H9 (cell line): ENCODE measurements at regions not wholly inside any gene's neighbourhood (a gene's known extent, or its start where the extent isn't known, plus 50 kb on each side); places are given as distances from the start of the nearest gene placed in this dataset.

Source experiments
- DNase-seq: peaks from one replicate; pipeline ENCODE4 v3.0.0-alpha.2; 2017
- H2AFZ ChIP-seq: one replicate; pipeline ENCODE4 v1.6.1; 2013; ENCODE audit warnings: mild to moderate bottlenecking, low read length, control low read depth, moderate library complexity
- H2AK5ac ChIP-seq: 2 replicates; pipeline ENCODE4 v1.6.1; 2013; ENCODE audit warnings: low read length, control low read depth, mixed read lengths; ENCODE audit not compliant: insufficient read length
- H2BK120ac ChIP-seq: one replicate; pipeline ENCODE4 v1.6.1; 2013; ENCODE audit warnings: low read depth, mild to moderate bottlenecking, low read length, control low read depth, inconsistent platforms; ENCODE audit not compliant: poor library complexity, severe bottlenecking
- H2BK12ac ChIP-seq: 2 replicates; pipeline ENCODE4 v1.6.1; 2013; ENCODE audit warnings: low read length, control low read depth, mixed read lengths, low read depth; ENCODE audit not compliant: insufficient read length
- H2BK15ac ChIP-seq: 2 replicates; pipeline ENCODE4 v1.6.1; 2013; ENCODE audit warnings: low read depth, low read length, control low read depth
- H2BK20ac ChIP-seq: one replicate; pipeline ENCODE4 v1.6.1; 2013; ENCODE audit warnings: low read depth, mild to moderate bottlenecking, low read length, control low read depth, inconsistent platforms; ENCODE audit not compliant: poor library complexity, severe bottlenecking
- H2BK5ac ChIP-seq: 2 replicates; pipeline ENCODE4 v1.6.1; 2013; ENCODE audit warnings: low read length, control low read depth, mixed read lengths; ENCODE audit not compliant: insufficient read length
- H3K14ac ChIP-seq: 2 replicates; pipeline ENCODE4 v1.6.1; 2013; ENCODE audit warnings: low read length, control low read depth; ENCODE audit not compliant: insufficient read depth
- H3K18ac ChIP-seq: 2 replicates; pipeline ENCODE4 v1.6.1; 2013; ENCODE audit warnings: low read depth, mild to moderate bottlenecking, mixed read lengths, low read length, control low read depth; ENCODE audit not compliant: insufficient read length
- H3K23ac ChIP-seq: 2 replicates; pipeline ENCODE4 v1.6.1; 2013; ENCODE audit warnings: low read length, control low read depth, mixed read lengths, low read depth; ENCODE audit not compliant: insufficient read length
- H3K23me2 ChIP-seq: 2 replicates; pipeline ENCODE4 v1.6.1; 2013; ENCODE audit warnings: low read depth, mild to moderate bottlenecking, mixed read lengths, low read length, control low read depth; ENCODE audit not compliant: insufficient read length, poor library complexity, severe bottlenecking
- H3K27ac ChIP-seq: 2 replicates; pipeline ENCODE4 v1.5.1; 2013; ENCODE audit warnings: low read length, control low read depth, mixed read lengths, low read depth; ENCODE audit not compliant: insufficient read length
- H3K27me3 ChIP-seq: 2 replicates; pipeline ENCODE4 v1.6.1; 2013; ENCODE audit warnings: low read length, control low read depth, inconsistent platforms; ENCODE audit not compliant: insufficient read depth
- H3K4ac ChIP-seq: 2 replicates; pipeline ENCODE4 v1.6.1; 2013; ENCODE audit warnings: low read depth, mild to moderate bottlenecking, control low read depth, inconsistent platforms, low read length, moderate library complexity
- H3K4me1 ChIP-seq: 2 replicates; pipeline ENCODE4 v1.6.1; 2013; ENCODE audit warnings: low read length, control low read depth, inconsistent platforms; ENCODE audit not compliant: insufficient read depth
- H3K4me2 ChIP-seq: 2 replicates; pipeline ENCODE4 v1.6.1; 2013; ENCODE audit warnings: low read length, control low read depth, mixed read lengths; ENCODE audit not compliant: insufficient read length, insufficient read depth
- H3K56ac ChIP-seq: 2 replicates; pipeline ENCODE4 v1.6.1; 2013; ENCODE audit warnings: low read depth, mild to moderate bottlenecking, mixed read lengths, low read length, control low read depth; ENCODE audit not compliant: insufficient read length
- H3K79me1 ChIP-seq: 2 replicates; pipeline ENCODE4 v1.6.1; 2013; ENCODE audit warnings: low read depth, mild to moderate bottlenecking, moderate library complexity, low read length, control low read depth, inconsistent platforms; ENCODE audit not compliant: insufficient read depth, poor library complexity, severe bottlenecking
- H3K79me2 ChIP-seq: 2 replicates; pipeline ENCODE4 v1.6.1; 2013; ENCODE audit warnings: low read length, control low read depth, inconsistent platforms; ENCODE audit not compliant: insufficient read depth
- H3K9ac ChIP-seq: 2 replicates; pipeline ENCODE4 v1.6.1; 2013; ENCODE audit warnings: low read length, control low read depth, mixed read lengths; ENCODE audit not compliant: insufficient read length; ENCODE audit errors: extremely low read depth
- H3K9me3 ChIP-seq: one replicate; pipeline ENCODE4 v1.6.1; 2013; ENCODE audit warnings: low read depth, low read length, inconsistent platforms; ENCODE audit not compliant: control insufficient read depth
- H3T11ph ChIP-seq: one replicate; pipeline ENCODE4 v1.6.1; 2013; ENCODE audit warnings: mild to moderate bottlenecking, low read length, control low read depth, inconsistent platforms
- H4K20me1 ChIP-seq: one replicate; pipeline ENCODE4 v1.6.1; 2013; ENCODE audit not compliant: control insufficient read depth, insufficient read length, insufficient read depth
- H4K5ac ChIP-seq: 2 replicates; pipeline ENCODE4 v1.6.1; 2013; ENCODE audit warnings: low read depth, mild to moderate bottlenecking, mixed read lengths, low read length, control low read depth; ENCODE audit not compliant: insufficient read length
- H4K8ac ChIP-seq: replicated peaks from 2 replicates; pipeline ENCODE4 v1.6.1; 2013; ENCODE audit warnings: low read length, control low read depth, mixed read lengths, low read depth; ENCODE audit not compliant: insufficient read length
- H4K91ac ChIP-seq: 2 replicates; pipeline ENCODE4 v1.6.1; 2013; ENCODE audit warnings: low read depth, mild to moderate bottlenecking, moderate library complexity, mixed read lengths, low read length, control low read depth; ENCODE audit not compliant: insufficient read length
- H3K27ac Mint-ChIP-seq, 3 experiments: 2 replicates in 2 of 3; 3 replicates in 1 of 3; pipeline ENCODE4 v1.8.0; 2020 to 2021; ENCODE audit warnings: mixed read lengths in 3 of 3, mild to moderate bottlenecking in 1 of 3, moderate library complexity in 1 of 3
- H3K27me3 Mint-ChIP-seq: 2 replicates; pipeline ENCODE4 v1.8.0; 2021; ENCODE audit warnings: low read depth, mild to moderate bottlenecking, moderate library complexity, mixed read lengths
- H3K36me3 Mint-ChIP-seq, 3 experiments: 2 replicates in 2 of 3; 3 replicates in 1 of 3; pipeline ENCODE4 v1.8.0; 2020 to 2021; ENCODE audit warnings: low read depth in 3 of 3, mixed read lengths in 3 of 3; ENCODE audit not compliant: insufficient read depth in 1 of 3
- H3K4me1 Mint-ChIP-seq, 2 experiments: 2 replicates each; pipeline ENCODE4 v1.8.0; 2020; ENCODE audit warnings: mixed read lengths in 2 of 2
- H3K4me3 Mint-ChIP-seq, 2 experiments: 2 replicates in 1 of 2; 3 replicates in 1 of 2; pipeline ENCODE4 v1.8.0; 2020 to 2021; ENCODE audit warnings: mild to moderate bottlenecking in 2 of 2, mixed read lengths in 2 of 2, moderate library complexity in 1 of 2
- H3K9me3 Mint-ChIP-seq, 2 experiments: 2 replicates in 1 of 2; 3 replicates in 1 of 2; pipeline ENCODE4 v1.8.0; 2020; ENCODE audit warnings: mild to moderate bottlenecking in 2 of 2, mixed read lengths in 2 of 2, moderate library complexity in 1 of 2
- WGBS: extraction: QIAGEN DNeasy Blood & Tissue Kit; methylation state at CpG from one replicate; pipeline ENCODE4 v1.1.7; 2013; ENCODE audit warnings: missing lambda C conversion rate, low lambda C conversion rate, mixed read lengths; ENCODE audit not compliant: insufficient read length; ENCODE audit errors: extremely low coverage; 5-methylcytosine and 5-hydroxymethylcytosine counted together
- TF ChIP-seq, protein P1 (sequence below): fragments of 200-600 bp; sonication (generic); conservative IDR thresholded peaks from 3 replicates; pipeline ENCODE4 v1.8.0; 2021; ENCODE audit warnings: antibody characterized with exemption, mild to moderate bottlenecking

DNA sequence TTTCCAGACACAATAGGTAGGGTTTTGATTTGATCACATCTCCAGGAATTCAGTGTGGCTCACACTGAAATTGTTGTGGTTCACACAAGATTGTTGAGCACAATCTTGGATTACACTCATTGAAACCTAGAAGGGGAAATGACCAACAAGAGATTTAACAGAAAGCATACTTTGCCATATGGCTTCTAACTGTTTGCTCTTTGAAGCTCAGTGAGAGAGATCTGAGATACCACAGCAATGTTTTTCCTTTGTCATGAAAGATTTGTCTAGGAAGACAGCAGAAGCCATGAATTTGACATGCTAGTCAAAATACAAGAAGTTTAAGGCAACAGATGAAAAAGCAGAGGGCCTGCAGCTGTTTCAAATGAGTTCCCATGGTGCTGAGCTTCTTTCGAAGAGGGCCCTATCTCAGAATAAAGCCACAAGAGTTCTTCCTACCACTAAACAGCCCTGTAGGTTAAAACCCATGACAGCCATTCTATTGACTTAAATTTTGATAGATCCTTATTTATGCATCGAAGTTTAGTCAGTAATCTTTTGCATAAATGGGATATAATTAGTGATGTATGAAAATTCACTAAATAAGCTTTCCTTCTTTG lies 650.4 kb downstream of the LTN1 start:
- no peak overlapping the region for H3K4me2 ChIP-seq
- TF ChIP-seq, protein P1, sequence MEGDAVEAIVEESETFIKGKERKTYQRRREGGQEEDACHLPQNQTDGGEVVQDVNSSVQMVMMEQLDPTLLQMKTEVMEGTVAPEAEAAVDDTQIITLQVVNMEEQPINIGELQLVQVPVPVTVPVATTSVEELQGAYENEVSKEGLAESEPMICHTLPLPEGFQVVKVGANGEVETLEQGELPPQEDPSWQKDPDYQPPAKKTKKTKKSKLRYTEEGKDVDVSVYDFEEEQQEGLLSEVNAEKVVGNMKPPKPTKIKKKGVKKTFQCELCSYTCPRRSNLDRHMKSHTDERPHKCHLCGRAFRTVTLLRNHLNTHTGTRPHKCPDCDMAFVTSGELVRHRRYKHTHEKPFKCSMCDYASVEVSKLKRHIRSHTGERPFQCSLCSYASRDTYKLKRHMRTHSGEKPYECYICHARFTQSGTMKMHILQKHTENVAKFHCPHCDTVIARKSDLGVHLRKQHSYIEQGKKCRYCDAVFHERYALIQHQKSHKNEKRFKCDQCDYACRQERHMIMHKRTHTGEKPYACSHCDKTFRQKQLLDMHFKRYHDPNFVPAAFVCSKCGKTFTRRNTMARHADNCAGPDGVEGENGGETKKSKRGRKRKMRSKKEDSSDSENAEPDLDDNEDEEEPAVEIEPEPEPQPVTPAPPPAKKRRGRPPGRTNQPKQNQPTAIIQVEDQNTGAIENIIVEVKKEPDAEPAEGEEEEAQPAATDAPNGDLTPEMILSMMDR, result no peak
- Mint-ChIP-seq H3K36me3 (peaks cover 0 to 5% (median 0%) of the 10 kb centered on the region in 3 experiments; a peak in 1 of 7 replicates), H3K27me3 (no peaks in the 10 kb centered on the region), H3K27ac (no peak overlapping the region), H3K4me1 (no peaks in the 10 kb centered on the region; a peak in 1 of 4 replicates), H3K9me3 (no peaks in the 10 kb centered on the region), H3K4me3 (no peak overlapping the region)
- no peak overlapping the region for H3K14ac ChIP-seq
- H3K79me2 ChIP-seq, result no peaks in the 10 kb centered on the region
- no peak overlapping the region for H2AK5ac ChIP-seq
- H2BK120ac ChIP-seq, result no peak overlapping the region
- no peaks in the 10 kb centered on the region for H3K79me1 ChIP-seq
- H3K27ac ChIP-seq, result no peak overlapping the region
- DNase-seq, result no peak
- no peak overlapping the region for H2BK12ac ChIP-seq
- no peak overlapping the region for H3K18ac ChIP-seq
- H3K27me3 ChIP-seq, result no peaks in the 10 kb centered on the region
- H2BK20ac ChIP-seq, result no peak overlapping the region
- H4K91ac ChIP-seq, result no peak overlapping the region
- WGBS, result no CpG with 5 or more reads among the region's 2 CpGs
- no peak overlapping the region for H4K5ac ChIP-seq
- no peaks in the 10 kb centered on the region for H3K9me3 ChIP-seq
- H2BK5ac ChIP-seq, result no peak overlapping the region
- H3K56ac ChIP-seq, result no peak overlapping the region
- H4K20me1 ChIP-seq, result no peaks in the 10 kb centered on the region
- no peak overlapping the region for H4K8ac ChIP-seq
- no peak overlapping the region for H2AFZ ChIP-seq
- H3T11ph ChIP-seq, result no peak overlapping the region
- H3K4ac ChIP-seq, result no peak overlapping the region
- no peak overlapping the region for H3K23ac ChIP-seq
- no peak overlapping the region for H2BK15ac ChIP-seq
- H3K23me2 ChIP-seq, result no peaks in the 10 kb centered on the region
- H3K4me1 ChIP-seq, result no peaks in the 10 kb centered on the region
- H3K9ac ChIP-seq, result no peak overlapping the region
